ENCODE measurements at regions not wholly inside any gene's neighbourhood (a gene's known extent, or its start where the extent isn't known, plus 50 kb on each side); places are given as distances from the start of the nearest gene placed in this dataset.

DNA sequence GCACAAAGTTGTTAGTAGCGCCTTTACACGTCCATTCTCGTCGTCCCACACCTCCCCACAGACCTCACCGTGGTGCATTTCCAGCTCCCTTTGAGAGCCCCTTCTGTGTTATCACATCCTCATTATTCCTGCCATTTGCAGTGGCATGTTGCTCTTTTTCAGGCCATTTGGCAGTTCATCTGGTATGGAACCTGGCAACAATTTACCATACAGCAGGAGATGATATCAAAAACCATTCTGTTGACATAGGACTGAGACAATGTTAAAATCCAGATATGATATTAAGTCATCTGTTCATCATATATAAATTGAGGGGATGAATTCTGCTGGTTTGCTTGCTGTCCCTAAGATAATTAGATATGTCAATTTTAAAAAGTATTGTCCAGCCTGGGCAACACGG lies 83.0 kb downstream of the TMEM174 start:
- no peaks in the 10 kb centered on the region for H3K36me3 ChIP-seq (ENCODE audit: control insufficient read depth, insufficient read depth, low read length)
- CTCF ChIA-PET = interaction anchor here (1.3 kb wide), 1 partner anchor 40 kb away, joined by 3 read pairs; no protein-coding TSS in a partner anchor
- DNase-seq (no peak), ATAC-seq (ENCODE audit: low read depth) (no peak)
- no peak overlapping the region for H3K18ac ChIP-seq (ENCODE audit: low read depth, low read length)
- in situ Hi-C loops (cut with MboI; ENCODE audit: low sequenced_read_pairs) (no loop called here), dilution Hi-C loops (cut with HindIII; ENCODE audit: low sequenced_read_pairs, unreplicated experiment) (no loop called here), intact Hi-C loops (cut with micrococcal nuclease) (no loop called here)
- H3K23ac ChIP-seq (ENCODE audit: low read depth, low read length) = no peak overlapping the region
- no peak overlapping the region for H2BK20ac ChIP-seq (ENCODE audit: low read depth, low read length)
- H3K9ac ChIP-seq (ENCODE audit: low read depth, low read length) = no peak overlapping the region
- no peak overlapping the region for H4K91ac ChIP-seq (ENCODE audit: insufficient read depth, low read depth, low read length)
- H2BK5ac ChIP-seq (ENCODE audit: low read depth, low read length, poor library complexity, severe bottlenecking) = no peak overlapping the region
- H3K9me3 ChIP-seq (ENCODE audit: control insufficient read depth, insufficient read depth, low read length) = peaks cover 3% of the 10 kb centered on the region
- POLR2A ChIA-PET (ENCODE audit: unreplicated experiment) = no interaction called here
- H3K14ac ChIP-seq (replicated peaks; ENCODE audit: low read depth, low read length) = no peak overlapping the region
- 53% methylated on average over 3 of the region's 6 CpGs; no CpG with 5 or more reads in 1 of the 2 experiments for WGBS, 2 experiments (ENCODE audit: extremely low coverage in 2 of 2, insufficient read length in 1 of 2)
- no peak overlapping the region for H2AK5ac ChIP-seq (ENCODE audit: low read depth, low read length)
- no peak overlapping the region for H2AK9ac ChIP-seq (replicated peaks; ENCODE audit: low read depth, low read length, poor library complexity)
- TF ChIP-seq, protein P1, sequence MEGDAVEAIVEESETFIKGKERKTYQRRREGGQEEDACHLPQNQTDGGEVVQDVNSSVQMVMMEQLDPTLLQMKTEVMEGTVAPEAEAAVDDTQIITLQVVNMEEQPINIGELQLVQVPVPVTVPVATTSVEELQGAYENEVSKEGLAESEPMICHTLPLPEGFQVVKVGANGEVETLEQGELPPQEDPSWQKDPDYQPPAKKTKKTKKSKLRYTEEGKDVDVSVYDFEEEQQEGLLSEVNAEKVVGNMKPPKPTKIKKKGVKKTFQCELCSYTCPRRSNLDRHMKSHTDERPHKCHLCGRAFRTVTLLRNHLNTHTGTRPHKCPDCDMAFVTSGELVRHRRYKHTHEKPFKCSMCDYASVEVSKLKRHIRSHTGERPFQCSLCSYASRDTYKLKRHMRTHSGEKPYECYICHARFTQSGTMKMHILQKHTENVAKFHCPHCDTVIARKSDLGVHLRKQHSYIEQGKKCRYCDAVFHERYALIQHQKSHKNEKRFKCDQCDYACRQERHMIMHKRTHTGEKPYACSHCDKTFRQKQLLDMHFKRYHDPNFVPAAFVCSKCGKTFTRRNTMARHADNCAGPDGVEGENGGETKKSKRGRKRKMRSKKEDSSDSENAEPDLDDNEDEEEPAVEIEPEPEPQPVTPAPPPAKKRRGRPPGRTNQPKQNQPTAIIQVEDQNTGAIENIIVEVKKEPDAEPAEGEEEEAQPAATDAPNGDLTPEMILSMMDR (conservative IDR thresholded peaks at IDR 0.05; ENCODE audit: low read depth, low read length) = no peak
- TF ChIP-seq NFE2L2 (IDR thresholded peaks at IDR 0.05; ENCODE audit: low read depth, low read length) (no peak), MAFK (IDR thresholded peaks at IDR 0.05; ENCODE audit: low read depth, low read length) (no peak), RCOR1 (IDR thresholded peaks at IDR 0.05; ENCODE audit: insufficient replicate concordance, low read length) (no peak), CEBPB (IDR thresholded peaks at IDR 0.05; ENCODE audit: low read depth, low read length) (no peak), POLR2A (IDR thresholded peaks at IDR 0.05; ENCODE audit: low read depth, low read length) (no peak), SMC3 (IDR thresholded peaks at IDR 0.05; ENCODE audit: low read depth, low read length) (no peak), MAZ (IDR thresholded peaks at IDR 0.05; ENCODE audit: borderline replicate concordance, low read depth, low read length) (no peak), RAD21 (IDR thresholded peaks at IDR 0.05; ENCODE audit: low read length) (no peak), CHD1 (IDR thresholded peaks at IDR 0.05; ENCODE audit: low read depth, low read length) (no peak), RFX5 (IDR thresholded peaks at IDR 0.05; ENCODE audit: low read depth, low read length) (no peak), FOS (IDR thresholded peaks at IDR 0.05; ENCODE audit: low read depth, low read length) (no peak), BHLHE40 (IDR thresholded peaks at IDR 0.05; ENCODE audit: low read depth, low read length) (no peak), MXI1 (IDR thresholded peaks at IDR 0.05; ENCODE audit: borderline replicate concordance, low read depth, low read length) (no peak)
- TF ChIP-seq, protein P2, sequence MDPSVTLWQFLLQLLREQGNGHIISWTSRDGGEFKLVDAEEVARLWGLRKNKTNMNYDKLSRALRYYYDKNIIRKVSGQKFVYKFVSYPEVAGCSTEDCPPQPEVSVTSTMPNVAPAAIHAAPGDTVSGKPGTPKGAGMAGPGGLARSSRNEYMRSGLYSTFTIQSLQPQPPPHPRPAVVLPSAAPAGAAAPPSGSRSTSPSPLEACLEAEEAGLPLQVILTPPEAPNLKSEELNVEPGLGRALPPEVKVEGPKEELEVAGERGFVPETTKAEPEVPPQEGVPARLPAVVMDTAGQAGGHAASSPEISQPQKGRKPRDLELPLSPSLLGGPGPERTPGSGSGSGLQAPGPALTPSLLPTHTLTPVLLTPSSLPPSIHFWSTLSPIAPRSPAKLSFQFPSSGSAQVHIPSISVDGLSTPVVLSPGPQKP (IDR thresholded peaks at IDR 0.05; ENCODE audit: borderline replicate concordance, low read depth, low read length) = no peak
- TF ChIP-seq, protein P3, sequence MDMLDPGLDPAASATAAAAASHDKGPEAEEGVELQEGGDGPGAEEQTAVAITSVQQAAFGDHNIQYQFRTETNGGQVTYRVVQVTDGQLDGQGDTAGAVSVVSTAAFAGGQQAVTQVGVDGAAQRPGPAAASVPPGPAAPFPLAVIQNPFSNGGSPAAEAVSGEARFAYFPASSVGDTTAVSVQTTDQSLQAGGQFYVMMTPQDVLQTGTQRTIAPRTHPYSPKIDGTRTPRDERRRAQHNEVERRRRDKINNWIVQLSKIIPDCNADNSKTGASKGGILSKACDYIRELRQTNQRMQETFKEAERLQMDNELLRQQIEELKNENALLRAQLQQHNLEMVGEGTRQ (IDR thresholded peaks at IDR 0.05; ENCODE audit: low read depth, low read length) = no peak
- no peak overlapping the region for H2BK15ac ChIP-seq (ENCODE audit: low read depth, low read length)
- no peak overlapping the region for H2AFZ ChIP-seq (replicated peaks; ENCODE audit: low read length, poor library complexity)
- H3K79me1 ChIP-seq (ENCODE audit: low read depth in 1 of 2, low read length in 2 of 2) = no peaks in the 10 kb centered on the region
- no peaks in the 10 kb centered on the region for H3K4me1 ChIP-seq (ENCODE audit: control insufficient read depth, insufficient read depth, low read length)
- peaks cover 3% of the 10 kb centered on the region for H3K27me3 ChIP-seq (ENCODE audit: control insufficient read depth, insufficient read depth, low read length)
- no peak overlapping the region for H4K5ac ChIP-seq (ENCODE audit: low read depth, low read length)
- H3K4me2 ChIP-seq (ENCODE audit: low read depth, low read length) = no peak overlapping the region
- no peak overlapping the region for H3K56ac ChIP-seq (ENCODE audit: extremely low read depth, insufficient read depth, low read length)
- H3K4ac ChIP-seq (ENCODE audit: low read depth, low read length) = no peak overlapping the region
- no TSS peak for BruUV-seq (replicated peaks)
- H3K27ac ChIP-seq (ENCODE audit: insufficient read depth, low read length) = no peak overlapping the region
- H2BK120ac ChIP-seq (ENCODE audit: low read depth, low read length) = no peak overlapping the region
- H3K4me3 ChIP-seq (ENCODE audit: insufficient read depth, low read depth, low read length) = no peak overlapping the region
- no peaks in the 10 kb centered on the region for H3K9me1 ChIP-seq (ENCODE audit: insufficient read depth, low read length)
- no peak overlapping the region for H4K8ac ChIP-seq (ENCODE audit: low read depth in 2 of 2, low read length in 2 of 2)
- H4K20me1 ChIP-seq (ENCODE audit: insufficient read depth, low read length) = no peaks in the 10 kb centered on the region

Data from IMR-90 (cell line).